ENCODE measurements at regions not wholly inside any gene's neighbourhood (a gene's known extent, or its start where the extent isn't known, plus 50 kb on each side); places are given as distances from the start of the nearest gene placed in this dataset.

GRCh38 chr13:111954661-111955411 lies 112.1 kb upstream of the SOX1 start:
- peak in 6 of 42 donors; percentile 1 to 42 (median 27) for DNase-seq
- intact Hi-C loops (cut with DNase I): no loop called here

GRCh38 chr13:111955412-111956065 lies 111.4 kb upstream of the SOX1 start:
- peak in 6 of 42 donors; percentile 3 to 36 (median 18) for DNase-seq
- intact Hi-C loops (cut with DNase I): no loop called here

- intact Hi-C loops (cut with DNase I): no loop called here
- peak in 6 of 42 donors; percentile 11 to 39 (median 26) for DNase-seq
These were observed 110.4 kb upstream of the SOX1 start for GRCh38 chr13:111956261-111957151.

GRCh38 chr13:111957913-111958450 lies 109.0 kb upstream of the SOX1 start:
- intact Hi-C loops (cut with DNase I): no loop called here
- peak in 6 of 42 donors; percentile 3 to 44 (median 16) for DNase-seq

GRCh38 chr13:111958612-111959395 lies 108.1 kb upstream of the SOX1 start:
- DNase-seq: peak in 4 of 42 donors; percentile 4 to 28 (median 23)
- intact Hi-C loops (cut with DNase I): no loop called here

- intact Hi-C loops (cut with DNase I): no loop called here
- no peak for DNase-seq
These were observed 106.7 kb upstream of the SOX1 start for GRCh38 chr13:111960152-111960772.

GRCh38 chr13:111961236-111961635 lies 105.7 kb upstream of the SOX1 start:
- intact Hi-C loops (cut with DNase I): no loop called here
- peak in 3 of 42 donors; percentile 17 to 27 (median 18) for DNase-seq

- intact Hi-C loops (cut with DNase I): no loop called here
- peak in 2 of 42 donors; percentile 21 to 27 for DNase-seq
These were observed 105.2 kb upstream of the SOX1 start for GRCh38 chr13:111961651-111962192.

GRCh38 chr13:111962431-111962891 lies 104.5 kb upstream of the SOX1 start:
- peak in 3 of 42 donors; percentile 14 to 23 (median 22) for DNase-seq
- intact Hi-C loops (cut with DNase I): no loop called here

GRCh38 chr13:111963031-111963430 lies 103.9 kb upstream of the SOX1 start:
- intact Hi-C loops (cut with DNase I): no loop called here
- DNase-seq: peak in 3 of 42 donors; percentile 18 to 24 (median 20)

- peak in 3 of 42 donors; percentile 18 to 20 (median 18) for DNase-seq
- intact Hi-C loops (cut with DNase I): no loop called here
These were observed 102.4 kb upstream of the SOX1 start for GRCh38 chr13:111964411-111965035.

GRCh38 chr13:111965466-111966214 lies 101.3 kb upstream of the SOX1 start:
- peak in 2 of 42 donors; percentile 12 to 31 for DNase-seq
- intact Hi-C loops (cut with DNase I): no loop called here

- intact Hi-C loops (cut with DNase I): no loop called here
- peak in 1 of 42 donors; percentile 29 for DNase-seq
These were observed 100.0 kb upstream of the SOX1 start for GRCh38 chr13:111966933-111967332.

GRCh38 chr13:111967572-111968201 lies 99.3 kb upstream of the SOX1 start:
- peak; percentile 28 to 92 (median 73) for DNase-seq
- intact Hi-C loops (cut with DNase I): no loop called here

- peak in 1 of 42 donors; percentile 27 for DNase-seq
- intact Hi-C loops (cut with DNase I): no loop called here
These were observed 98.5 kb upstream of the SOX1 start for GRCh38 chr13:111968336-111969010.
